CD4-positive, alpha-beta T cell (primary cell): ENCODE measurements at regions not wholly inside any gene's neighbourhood (a gene's known extent, or its start where the extent isn't known, plus 50 kb on each side); places are given as distances from the start of the nearest gene placed in this dataset.

Experiments used
- ATAC-seq: fragments of 200-7000 bp; cut with Tn5 transposase; one replicate; pipeline ENCODE4 v1.10.0; 2022; ENCODE audit warnings: mild to moderate bottlenecking; ENCODE audit not compliant: poor library complexity
- CTCF ChIA-PET: fragments of 350-600 bp; sonication (Branson Sonifier 250); formaldehyde crosslinking; loops from one replicate; lab custom pipeline; 2021; ENCODE audit warnings: antibody characterized with exemption, inconsistent platforms; lab: Charles Lee
- POLR2A ChIA-PET: fragments of 350-600 bp; sonication (Branson Sonifier 250); formaldehyde crosslinking; loops from one replicate; lab custom pipeline; 2021; ENCODE audit warnings: antibody characterized with exemption, inconsistent platforms; lab: Charles Lee
- DNase-seq, 14 experiments: peaks; one replicate each; pipeline ENCODE4 v3.0.0-alpha.2; 2013 to 2020; ENCODE audit warnings: mixed read lengths in 2 of 14
- H3K27ac ChIP-seq, 2 donors: one replicate each; pipeline versions ENCODE4 v1.5.1 to v1.7.0; 2013; ENCODE audit warnings: low read length in 2 of 2, low read depth in 1 of 2, mild to moderate bottlenecking in 1 of 2
- H3K27me3 ChIP-seq, 2 experiments: 1 replicate in 1 of 2; 2 replicates in 1 of 2; pipeline versions ENCODE4 v1.6.1 to v1.7.0; 2013; ENCODE audit warnings: low read length in 2 of 2, control low read depth in 1 of 2, mild to moderate bottlenecking in 1 of 2, moderate library complexity in 1 of 2; ENCODE audit not compliant: insufficient read depth in 2 of 2, control insufficient read depth in 1 of 2
- H3K36me3 ChIP-seq: one replicate; pipeline ENCODE4 v1.6.1; 2013; ENCODE audit warnings: low read length, control low read depth; ENCODE audit not compliant: insufficient read depth
- H3K4me1 ChIP-seq: one replicate; pipeline ENCODE4 v1.6.1; 2013; ENCODE audit warnings: low read length, control low read depth; ENCODE audit not compliant: insufficient read depth
- H3K4me3 ChIP-seq: one replicate; pipeline ENCODE4 v1.5.1; 2013; ENCODE audit warnings: mild to moderate bottlenecking, low read length, moderate library complexity
- H3K9me3 ChIP-seq, 2 experiments: 1 replicate in 1 of 2; 2 replicates in 1 of 2; pipeline versions ENCODE4 v1.6.1 to v1.7.0; 2013; ENCODE audit warnings: low read length in 2 of 2, mild to moderate bottlenecking in 2 of 2, control low read depth in 1 of 2, moderate library complexity in 1 of 2; ENCODE audit not compliant: control insufficient read depth in 1 of 2, insufficient read depth in 1 of 2
- H3K27ac Mint-ChIP-seq: one replicate; pipeline ENCODE4 v1.8.0; 2020; ENCODE audit warnings: mixed read lengths
- H3K27me3 Mint-ChIP-seq: one replicate; pipeline ENCODE4 v1.8.0; 2021; ENCODE audit warnings: mixed read lengths
- H3K36me3 Mint-ChIP-seq: one replicate; pipeline ENCODE4 v1.8.0; 2021; ENCODE audit warnings: low read depth, mixed read lengths
- H3K4me1 Mint-ChIP-seq: one replicate; pipeline ENCODE4 v1.8.0; 2021; ENCODE audit warnings: low read depth, mixed read lengths
- H3K4me3 Mint-ChIP-seq: one replicate; pipeline ENCODE4 v1.8.0; 2020; ENCODE audit warnings: mild to moderate bottlenecking, mixed read lengths
- H3K9me3 Mint-ChIP-seq: one replicate; pipeline ENCODE4 v1.8.0; 2020; ENCODE audit warnings: mixed read lengths
- CTCF ChIP-seq: fragments of 200-600 bp; IDR thresholded peaks from one replicate; pipeline ENCODE4 v1.8.0; 2022; ENCODE audit warnings: antibody characterized with exemption, mild to moderate bottlenecking
- intact Hi-C, 2 experiments: fragments of 100-400 bp; cut with DNase I in 1 of 2; cut with micrococcal nuclease in 1 of 2; formaldehyde crosslinking; loops; one replicate each; pipeline versions ENCODE4 v1.15.1 to v1.9.0; 2023 to 2025; cut with DNase I, micrococcal nuclease

- TF ChIP-seq CTCF, result no peak
- ChIA-PET CTCF (no interaction called here), POLR2A (no interaction called here)
- no peak overlapping the region for H3K27ac Mint-ChIP-seq
- Histone ChIP-seq H3K27me3 (no peaks in the 10 kb centered on the region), H3K27ac (no peak overlapping the region), H3K4me1 (no peaks in the 10 kb centered on the region), H3K9me3 (no peaks in the 10 kb centered on the region), H3K4me3 (no peak overlapping the region), H3K36me3 (no peaks in the 10 kb centered on the region)
- no peak for ATAC-seq
- DNase-seq, result no peak
- H3K27me3 Mint-ChIP-seq, result no peaks in the 10 kb centered on the region
- no peaks in the 10 kb centered on the region for H3K4me1 Mint-ChIP-seq
- H3K36me3 Mint-ChIP-seq, result no peaks in the 10 kb centered on the region
- H3K9me3 Mint-ChIP-seq, result peaks cover 13% of the 10 kb centered on the region
- intact Hi-C loops, result no loop called here
- H3K4me3 Mint-ChIP-seq, result no peak overlapping the region
Measured at GRCh38 chr3:78420611-78421010, 1347.2 kb downstream of the ROBO1 start.

- POLR2A ChIA-PET, result no interaction called here
Measured at GRCh38 chr3:78421247-78421966, 1346.4 kb downstream of the ROBO1 start.

GRCh38 chr3:78424656-78425055 lies 1343.1 kb downstream of the ROBO1 start:
- Mint-ChIP-seq H3K36me3 (no peaks in the 10 kb centered on the region), H3K4me3 (no peak overlapping the region), H3K9me3 (peaks cover 11% of the 10 kb centered on the region), H3K27ac (no peak overlapping the region), H3K27me3 (no peaks in the 10 kb centered on the region), H3K4me1 (no peaks in the 10 kb centered on the region)
- Histone ChIP-seq H3K27ac (no peak overlapping the region), H3K36me3 (no peaks in the 10 kb centered on the region), H3K9me3 (no peaks in the 10 kb centered on the region), H3K4me1 (no peaks in the 10 kb centered on the region), H3K4me3 (no peak overlapping the region), H3K27me3 (no peaks in the 10 kb centered on the region)
- CTCF ChIA-PET, result no interaction called here
- intact Hi-C loops, result no loop called here
- DNase-seq (no peak), ATAC-seq (no peak)
- POLR2A ChIA-PET, result no interaction called here
- no peak for TF ChIP-seq CTCF

More at GRCh38 chr3:78421247-78421966, 1346.4 kb downstream of the ROBO1 start:
- H3K27ac Mint-ChIP-seq, result no peak overlapping the region
- intact Hi-C loops, result no loop called here
- H3K27ac ChIP-seq, result no peak overlapping the region
- H3K4me1 ChIP-seq, result no peaks in the 10 kb centered on the region
- H3K27me3 Mint-ChIP-seq, result no peaks in the 10 kb centered on the region
- CTCF ChIA-PET, result no interaction called here
- H3K4me3 Mint-ChIP-seq, result no peak overlapping the region
- DNase-seq (no peak), ATAC-seq (no peak)
- no peaks in the 10 kb centered on the region for H3K9me3 ChIP-seq
- no peak overlapping the region for H3K4me3 ChIP-seq
- no peaks in the 10 kb centered on the region for H3K36me3 Mint-ChIP-seq
- no peak for TF ChIP-seq CTCF
- no peaks in the 10 kb centered on the region for H3K36me3 ChIP-seq
- no peaks in the 10 kb centered on the region for H3K4me1 Mint-ChIP-seq
- H3K9me3 Mint-ChIP-seq, result peaks cover 13% of the 10 kb centered on the region
- no peaks in the 10 kb centered on the region for H3K27me3 ChIP-seq
